SK-N-SH (cell line): ENCODE measurements at regions not wholly inside any gene's neighbourhood (a gene's known extent, or its start where the extent isn't known, plus 50 kb on each side); places are given as distances from the start of the nearest gene placed in this dataset.

Experiments used
- CTCF ChIA-PET: fragments of 300-600, 350-600 bp; formaldehyde crosslinking; extraction: SDS; loops from one replicate; lab custom pipeline; 2021; lab: Yijun Ruan, JAX
- POLR2A ChIA-PET: fragments of 350-600 bp; sonication (Branson Sonifier 250); formaldehyde crosslinking; extraction: SDS; loops from one replicate; lab custom pipeline; 2020; ENCODE audit warnings: antibody characterized with exemption, inconsistent platforms; lab: Yijun Ruan, JAX
- DNase-seq: peaks from one replicate; pipeline ENCODE4 v3.0.0; 2012
- H2AFZ ChIP-seq: fragments of 200-600 bp; sonication (generic); 2 replicates; pipeline ENCODE4 v1.8.1; 2016; ENCODE audit warnings: antibody characterized with exemption, mild to moderate bottlenecking, low read depth
- H3F3A ChIP-seq: fragments of 200-600 bp; sonication (generic); replicated peaks from 2 replicates; pipeline ENCODE3; 2016; ENCODE audit warnings: antibody characterized with exemption, mild to moderate bottlenecking; ENCODE audit not compliant: insufficient read depth
- H3K27ac ChIP-seq, 2 experiments: fragments of 200-500 bp in 1 of 2; fragments of 200-600 bp in 1 of 2; sonication (Bioruptor generic) in 1 of 2; sonication (generic), shearing (Covaris generic) in 1 of 2; 2 replicates each; pipeline versions ENCODE4 v1.5.1 to v1.6.1; 2014 to 2016; ENCODE audit warnings: low read depth in 2 of 2, inconsistent platforms in 1 of 2, low read length in 1 of 2, mild to moderate bottlenecking in 1 of 2, mixed read lengths in 1 of 2
- H3K27me3 ChIP-seq: fragments of 200-600 bp; sonication (generic), shearing (Covaris generic); 2 replicates; pipeline ENCODE4 v1.6.1; 2016; ENCODE audit warnings: mixed run types; ENCODE audit not compliant: insufficient read depth
- H3K36me3 ChIP-seq, 2 experiments: fragments of 200-500 bp in 1 of 2; fragments of 200-600 bp in 1 of 2; sonication (Bioruptor generic) in 1 of 2; sonication (generic) in 1 of 2; replicated peaks in 1 of 2; 2 replicates each; pipeline versions ENCODE3 to v1.5.1; 2014 to 2016; ENCODE audit warnings: low read length in 1 of 2, mild to moderate bottlenecking in 1 of 2; ENCODE audit not compliant: insufficient read depth in 2 of 2, control insufficient read depth in 1 of 2
- H3K4me1 ChIP-seq, 2 experiments: fragments of 200-500 bp in 1 of 2; fragments of 200-600 bp in 1 of 2; sonication (Bioruptor generic) in 1 of 2; sonication (generic), shearing (Covaris generic) in 1 of 2; 2 replicates each; pipeline versions ENCODE4 v1.5.1 to v1.6.1; 2014 to 2016; ENCODE audit warnings: low read depth in 1 of 2, low read length in 1 of 2, mixed run types in 1 of 2; ENCODE audit not compliant: insufficient read depth in 2 of 2, control insufficient read depth in 1 of 2
- H3K4me2 ChIP-seq: fragments of 200-600 bp; sonication (generic), shearing (Covaris generic); 2 replicates; pipeline ENCODE4 v1.6.1; 2017; ENCODE audit warnings: mixed run types
- H3K4me3 ChIP-seq, 2 experiments: fragments of 200-500 bp in 1 of 2; fragments of 200-600 bp in 1 of 2; sonication (Bioruptor generic) in 1 of 2; sonication (generic), shearing (Covaris generic) in 1 of 2; 2 replicates each; pipeline versions ENCODE4 v1.5.1 to v1.8.1; 2014 to 2016; ENCODE audit warnings: low read depth in 2 of 2, inconsistent platforms in 1 of 2, low read length in 1 of 2, mild to moderate bottlenecking in 1 of 2, mixed read lengths in 1 of 2, moderate library complexity in 1 of 2
- H3K79me2 ChIP-seq: fragments of 200-600 bp; sonication (generic); 2 replicates; pipeline ENCODE4 v1.8.1; 2017; ENCODE audit warnings: mild to moderate bottlenecking; ENCODE audit not compliant: insufficient read depth
- H3K9ac ChIP-seq: fragments of 200-600 bp; sonication (generic); 2 replicates; pipeline ENCODE4 v1.6.1; 2017; ENCODE audit warnings: mixed run types
- H3K9me2 ChIP-seq: fragments of 200-600 bp; sonication (generic); 2 replicates; pipeline ENCODE4 v1.6.1; 2017; ENCODE audit warnings: mixed run types
- H3K9me3 ChIP-seq: fragments of 200-600 bp; sonication (generic); 2 replicates; pipeline ENCODE4 v1.6.1; 2017; ENCODE audit warnings: mixed run types, mild to moderate bottlenecking, moderate library complexity
- H4K20me1 ChIP-seq: fragments of 200-600 bp; sonication (generic); 2 replicates; pipeline ENCODE4 v1.6.1; 2017; ENCODE audit warnings: mild to moderate bottlenecking, mixed run types; ENCODE audit not compliant: insufficient read depth
- CTCF ChIP-seq: fragments of 200-600 bp; sonication (generic); IDR thresholded peaks from 2 replicates; pipeline ENCODE4 v1.6.1; 2017; ENCODE audit warnings: antibody characterized with exemption, mild to moderate bottlenecking, moderate library complexity
- FOXJ3 ChIP-seq: sonication (generic); formaldehyde crosslinking; IDR thresholded peaks from 2 replicates; pipeline ENCODE4 v1.5.1; 2020; ENCODE audit warnings: mild to moderate bottlenecking, missing genetic modification reagents
- FOXM1 ChIP-seq: IDR thresholded peaks from 2 replicates; pipeline ENCODE4 v1.4.0; 2012; ENCODE audit warnings: low read depth, mild to moderate bottlenecking
- GABPA ChIP-seq: IDR thresholded peaks from 2 replicates; pipeline ENCODE4 v1.4.0; 2012; ENCODE audit warnings: low read depth, mild to moderate bottlenecking
- JUND ChIP-seq: IDR thresholded peaks from 2 replicates; pipeline ENCODE4 v1.4.0; 2012
- NFIC ChIP-seq: IDR thresholded peaks from 2 replicates; pipeline ENCODE4 v1.4.0; 2012; ENCODE audit warnings: borderline replicate concordance
- NRF1 ChIP-seq: IDR thresholded peaks from 2 replicates; pipeline ENCODE4 v1.6.1; 2012; ENCODE audit warnings: low read depth, mild to moderate bottlenecking, low read length
- RFX5 ChIP-seq: IDR thresholded peaks from 2 replicates; pipeline ENCODE4 v1.6.1; 2012; ENCODE audit warnings: mild to moderate bottlenecking, improper control_type of control experiment, low read length
- USF1 ChIP-seq: IDR thresholded peaks from 2 replicates; pipeline ENCODE4 v1.4.0; 2012; ENCODE audit warnings: low read depth, borderline replicate concordance
- USF2 ChIP-seq: fragments of 150-350 bp; IDR thresholded peaks from 2 replicates; pipeline ENCODE4 v1.6.1; 2017; ENCODE audit warnings: antibody characterized with exemption, low read length, low read depth, borderline replicate concordance
- YY1 ChIP-seq: IDR thresholded peaks from 2 replicates; pipeline ENCODE4 v1.4.0; 2012; ENCODE audit warnings: low read depth, mild to moderate bottlenecking
- WGBS: methylation state at CpG from one replicate; pipeline ENCODE4 v1.1.6; 2017; ENCODE audit warnings: low lambda C conversion rate; 5-methylcytosine and 5-hydroxymethylcytosine counted together
- TF ChIP-seq, protein P1 (sequence below): IDR thresholded peaks from 2 replicates; pipeline ENCODE4; 2012

GRCh38 chr21:38170704-38171682 lies 85.8 kb upstream of the KCNJ15 start:
- H2AFZ ChIP-seq = no peak overlapping the region
- H3K36me3 ChIP-seq = no peaks in the 10 kb centered on the region
- no peaks in the 10 kb centered on the region for H3F3A ChIP-seq
- peaks cover 0 to 5% of the 10 kb centered on the region in 2 experiments; a peak in 1 of 4 replicates for H3K4me1 ChIP-seq
- TF ChIP-seq GABPA (no peak), CTCF (no peak), NFIC (no peak), RFX5 (no peak), USF2 (no peak), YY1 (no peak), USF1 (no peak), JUND (no peak), FOXJ3 (CRISPR knock-in tag) (no peak), FOXM1 (no peak), NRF1 (no peak)
- TF ChIP-seq, protein P1, sequence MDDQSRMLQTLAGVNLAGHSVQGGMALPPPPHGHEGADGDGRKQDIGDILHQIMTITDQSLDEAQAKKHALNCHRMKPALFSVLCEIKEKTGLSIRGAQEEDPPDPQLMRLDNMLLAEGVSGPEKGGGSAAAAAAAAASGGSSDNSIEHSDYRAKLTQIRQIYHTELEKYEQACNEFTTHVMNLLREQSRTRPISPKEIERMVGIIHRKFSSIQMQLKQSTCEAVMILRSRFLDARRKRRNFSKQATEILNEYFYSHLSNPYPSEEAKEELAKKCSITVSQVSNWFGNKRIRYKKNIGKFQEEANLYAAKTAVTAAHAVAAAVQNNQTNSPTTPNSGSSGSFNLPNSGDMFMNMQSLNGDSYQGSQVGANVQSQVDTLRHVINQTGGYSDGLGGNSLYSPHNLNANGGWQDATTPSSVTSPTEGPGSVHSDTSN = no peak
- H3K4me2 ChIP-seq = no peak overlapping the region
- no peaks in the 10 kb centered on the region for H3K9me2 ChIP-seq
- no peaks in the 10 kb centered on the region for H4K20me1 ChIP-seq
- no peak overlapping the region for H3K9ac ChIP-seq
- POLR2A ChIA-PET = no interaction called here
- no peak overlapping the region for H3K27ac ChIP-seq
- no peaks in the 10 kb centered on the region for H3K27me3 ChIP-seq
- H3K9me3 ChIP-seq = no peaks in the 10 kb centered on the region
- H3K4me3 ChIP-seq = no peak overlapping the region
- 64% methylated on average over 8 of the region's 8 CpGs for WGBS
- H3K79me2 ChIP-seq = no peaks in the 10 kb centered on the region
- DNase-seq = no peak
- CTCF ChIA-PET = interaction anchor here (0.8 to 1.5 kb wide), 5 partner anchors 8 to 967 kb away, joined by 3 to 7 read pairs (median 3); no protein-coding TSS in a partner anchor
